Stomach (tissue), 4 donors: ENCODE measurements at regions not wholly inside any gene's neighbourhood (a gene's known extent, or its start where the extent isn't known, plus 50 kb on each side); places are given as distances from the start of the nearest gene placed in this dataset.

ENCODE experiments used
- CTCF ChIP-seq, 7 experiments: fragments of 450-650 bp in 4 of 7; fragments of 200-600 bp in 3 of 7; sonication (generic) in 3 of 7; IDR thresholded peaks; one replicate each; pipeline ENCODE4 v1.5.1; 2016 to 2019; ENCODE audit warnings: antibody characterized with exemption in 7 of 7, control low read depth in 2 of 7, mild to moderate bottlenecking in 1 of 7
- EP300 ChIP-seq: sonication (generic); formaldehyde crosslinking; IDR thresholded peaks from one replicate; pipeline ENCODE4 v1.6.1; 2017; ENCODE audit warnings: antibody characterized with exemption
- POLR2A ChIP-seq, 4 donors: fragments of 450-650 bp; IDR thresholded peaks; one replicate each; pipeline ENCODE4 v1.6.1; 2016; ENCODE audit warnings: antibody characterized with exemption in 4 of 4, control low read depth in 2 of 4, mild to moderate bottlenecking in 1 of 4, moderate library complexity in 1 of 4
- POLR2AphosphoS5 ChIP-seq, 3 donors: sonication (generic); formaldehyde crosslinking; IDR thresholded peaks; one replicate each; pipeline ENCODE4 v1.6.1; 2016; ENCODE audit warnings: antibody characterized with exemption in 3 of 3

- no peak for TF ChIP-seq POLR2AphosphoS5 (IDR thresholded peaks at IDR 0.05)
- no peak for TF ChIP-seq CTCF (IDR thresholded peaks at IDR 0.05)
- TF ChIP-seq POLR2A (IDR thresholded peaks at IDR 0.05) = no peak
- no peak for TF ChIP-seq EP300
Measured at GRCh38 chr3:110957247-110958025, 114.2 kb upstream of the NECTIN3 start.
